GM19193 (cell line): ENCODE measurements at regions not wholly inside any gene's neighbourhood (a gene's known extent, or its start where the extent isn't known, plus 50 kb on each side); places are given as distances from the start of the nearest gene placed in this dataset.

ENCODE experiments used
- POLR2A ChIP-seq: IDR thresholded peaks from 4 replicates; pipeline ENCODE4 v1.6.1; 2011; ENCODE audit not compliant: insufficient read depth, insufficient read length; ENCODE audit errors: extremely low read depth

DNA sequence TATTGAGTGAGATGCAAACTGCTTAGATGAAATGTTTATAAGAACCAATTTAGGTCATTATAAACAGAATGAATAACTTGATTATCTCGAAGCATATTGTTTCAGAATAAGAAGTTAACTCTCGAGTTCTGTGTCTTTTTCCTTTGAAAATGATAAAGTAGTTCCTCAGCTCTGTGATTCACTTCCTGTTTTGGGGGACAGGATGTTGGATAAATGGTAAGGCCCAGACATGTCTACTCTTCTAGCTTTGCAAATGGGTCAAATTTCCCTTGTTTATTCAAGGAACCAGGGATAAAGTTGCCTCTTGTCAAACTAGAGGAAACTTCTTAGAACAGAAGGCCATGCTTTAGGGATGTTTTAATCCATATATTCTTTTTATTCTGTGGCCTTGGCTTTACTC is 246.9 kb downstream of the SOX4 start:
- TF ChIP-seq POLR2A = no peak

DNA sequence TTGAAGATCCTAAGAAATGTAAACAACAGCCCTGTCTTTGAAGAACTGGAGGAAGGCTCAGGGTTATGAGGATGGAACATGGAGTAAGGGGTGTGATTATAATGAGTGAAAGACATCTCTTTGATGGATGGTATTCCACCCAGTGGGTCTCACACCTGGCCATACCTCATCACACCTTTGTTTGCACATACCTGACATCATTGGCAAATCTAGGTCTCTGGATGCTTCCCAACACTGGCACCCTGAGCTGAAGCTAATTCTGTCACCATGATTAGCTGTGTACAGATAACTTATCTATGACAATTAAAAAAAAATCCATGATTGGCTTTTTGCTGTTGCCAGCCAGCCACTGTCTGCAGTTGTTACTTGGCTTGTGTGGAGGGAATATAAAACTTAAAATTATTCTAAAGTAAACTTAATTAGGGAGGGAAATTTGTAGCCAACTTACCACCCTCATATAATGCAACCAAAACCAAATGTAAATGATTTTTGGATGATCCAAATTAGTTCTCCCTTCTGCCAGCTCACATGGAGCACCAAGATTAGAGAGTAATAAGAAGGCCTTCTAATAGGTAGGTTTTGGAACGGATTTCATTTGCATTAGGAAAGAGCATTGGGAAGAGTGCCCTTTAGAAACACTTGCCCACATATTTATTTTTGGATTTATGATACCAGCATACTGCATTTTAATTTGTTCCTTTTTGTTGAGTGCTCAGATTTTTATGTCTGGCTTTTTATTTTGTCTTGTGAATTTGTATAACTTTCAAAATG is 249.5 kb downstream of the SOX4 start:
- no peak for TF ChIP-seq POLR2A

DNA sequence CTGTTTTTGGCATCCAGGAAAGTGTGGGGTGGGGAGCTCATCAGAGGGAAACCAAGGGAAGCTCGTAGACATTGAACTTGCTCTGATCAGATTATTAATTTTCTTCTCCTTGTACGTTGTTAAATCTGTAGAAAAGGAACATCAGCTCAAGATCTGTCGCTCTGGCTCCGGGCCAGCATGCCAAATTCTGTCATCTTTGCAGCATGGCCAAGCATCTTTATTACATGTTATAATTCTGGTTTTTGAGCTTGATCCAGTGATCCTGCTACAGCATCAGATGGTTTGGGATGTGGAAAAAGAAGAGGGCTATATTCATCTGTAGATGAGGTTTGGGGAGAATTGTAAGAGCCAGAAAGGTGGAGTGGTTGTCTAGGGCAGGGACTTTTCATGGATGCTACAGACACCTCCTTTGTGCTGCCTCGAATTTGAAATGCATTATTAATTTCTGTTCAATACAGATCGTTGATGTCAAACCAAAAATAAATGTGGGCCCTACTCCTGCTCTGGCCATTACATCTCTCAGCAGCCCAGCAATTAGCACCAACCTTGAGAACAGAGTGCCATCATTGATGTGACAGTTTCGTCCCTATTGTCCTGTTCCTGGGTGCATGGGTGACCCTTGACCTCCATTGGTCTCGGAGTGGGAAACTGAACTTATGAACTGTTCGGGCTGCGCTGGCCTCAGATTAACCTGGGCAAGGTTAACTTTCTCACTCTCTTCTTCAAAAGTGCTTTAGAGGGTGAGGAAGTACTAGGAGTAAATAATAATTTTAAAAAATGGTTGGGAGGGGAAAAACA is 250.8 kb downstream of the SOX4 start:
- TF ChIP-seq POLR2A = no peak

DNA sequence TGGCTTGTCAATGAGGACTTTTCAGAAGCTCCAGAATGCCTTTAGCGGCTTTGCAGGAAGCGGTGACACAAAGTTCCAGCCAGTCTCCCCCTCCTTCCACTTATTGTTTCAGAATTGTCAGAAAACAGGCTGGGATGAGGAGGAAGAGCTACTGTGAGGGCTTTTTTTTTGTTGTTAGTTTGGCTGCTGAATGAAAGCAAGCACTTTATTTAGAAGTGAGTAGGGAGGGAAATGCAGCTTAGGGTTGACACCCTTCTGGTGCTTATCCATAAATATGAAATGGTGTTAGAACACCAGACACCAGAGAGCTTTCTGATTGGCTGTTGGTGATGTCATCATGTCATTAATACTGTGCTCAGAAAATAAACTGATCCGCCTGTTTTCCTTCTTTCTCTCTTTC is 251.5 kb downstream of the SOX4 start:
- TF ChIP-seq POLR2A = no peak

DNA sequence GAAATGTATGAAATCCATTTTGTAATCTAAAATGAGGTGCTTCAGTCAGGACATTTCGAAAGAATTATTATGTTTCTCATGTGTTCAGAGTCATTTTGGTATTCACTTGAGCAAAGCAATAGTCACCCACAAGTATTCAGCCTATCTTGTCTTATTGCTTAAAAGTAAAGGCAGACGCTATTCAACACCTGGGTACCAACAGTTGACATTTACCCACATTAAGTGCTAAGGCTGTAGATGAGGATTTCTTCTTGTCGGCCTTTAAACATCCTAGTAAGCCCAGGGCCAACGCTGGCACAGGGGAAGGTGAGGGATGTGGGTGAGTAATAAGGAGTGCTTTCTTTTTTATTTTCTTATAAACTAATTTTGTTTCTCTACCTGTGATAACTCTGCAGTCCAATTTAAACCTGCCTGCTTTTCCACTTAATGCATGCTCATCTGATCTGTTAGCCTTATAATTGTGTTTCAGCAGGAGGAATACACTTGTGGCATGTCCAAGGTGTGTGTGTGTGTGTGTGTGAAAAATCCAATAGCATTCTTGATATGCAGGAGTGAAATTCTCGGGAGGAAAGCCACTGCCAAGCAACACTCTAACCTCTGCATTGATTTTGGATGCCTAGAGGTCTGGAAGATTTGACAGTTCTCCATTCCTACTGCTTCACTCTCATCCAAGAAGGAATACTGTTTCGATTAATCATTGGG is 252.0 kb downstream of the SOX4 start:
- TF ChIP-seq POLR2A = no peak

DNA sequence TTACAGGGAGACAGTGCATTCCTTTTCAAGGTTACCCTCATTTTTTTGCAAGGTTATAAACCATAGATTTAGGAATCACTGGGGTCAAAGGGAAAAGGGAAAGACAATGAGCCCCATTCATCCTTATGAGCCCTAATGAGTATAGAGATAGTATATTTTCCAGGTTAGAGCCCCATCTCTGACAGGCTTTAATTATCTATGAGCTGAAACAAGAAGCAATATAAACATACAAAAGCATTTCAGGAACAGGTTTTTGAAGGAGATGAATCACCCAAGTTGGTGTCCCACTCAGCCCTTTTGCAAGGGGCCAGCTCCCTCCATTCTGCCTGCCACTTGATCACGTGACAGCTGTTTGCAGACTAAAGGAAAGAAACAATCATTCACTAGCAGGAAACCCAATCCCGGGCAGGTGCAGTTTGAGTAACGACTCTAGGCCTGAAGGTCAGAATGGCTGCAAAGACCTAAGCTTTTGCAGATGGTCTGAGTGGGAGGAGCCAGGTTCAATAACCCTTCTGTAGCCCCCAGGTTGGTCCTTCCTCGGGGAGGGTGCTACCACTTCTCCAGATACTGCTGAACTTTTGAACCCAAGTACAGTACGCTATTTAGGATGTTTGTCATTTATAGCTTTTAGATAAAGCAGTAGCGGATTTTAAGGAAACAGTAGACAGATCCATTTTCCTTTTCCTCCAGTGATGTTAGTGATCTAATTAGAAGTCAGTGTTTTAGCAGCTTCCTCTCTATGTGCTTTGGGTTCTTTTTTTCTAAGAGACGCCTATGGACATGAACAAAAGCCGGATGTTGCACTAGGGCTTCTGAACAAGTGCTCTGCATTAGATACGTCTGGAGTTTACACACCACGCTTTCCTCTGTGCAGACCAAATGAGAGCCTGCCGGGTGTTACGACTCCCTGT is 253.2 kb downstream of the SOX4 start:
- no peak for TF ChIP-seq POLR2A

DNA sequence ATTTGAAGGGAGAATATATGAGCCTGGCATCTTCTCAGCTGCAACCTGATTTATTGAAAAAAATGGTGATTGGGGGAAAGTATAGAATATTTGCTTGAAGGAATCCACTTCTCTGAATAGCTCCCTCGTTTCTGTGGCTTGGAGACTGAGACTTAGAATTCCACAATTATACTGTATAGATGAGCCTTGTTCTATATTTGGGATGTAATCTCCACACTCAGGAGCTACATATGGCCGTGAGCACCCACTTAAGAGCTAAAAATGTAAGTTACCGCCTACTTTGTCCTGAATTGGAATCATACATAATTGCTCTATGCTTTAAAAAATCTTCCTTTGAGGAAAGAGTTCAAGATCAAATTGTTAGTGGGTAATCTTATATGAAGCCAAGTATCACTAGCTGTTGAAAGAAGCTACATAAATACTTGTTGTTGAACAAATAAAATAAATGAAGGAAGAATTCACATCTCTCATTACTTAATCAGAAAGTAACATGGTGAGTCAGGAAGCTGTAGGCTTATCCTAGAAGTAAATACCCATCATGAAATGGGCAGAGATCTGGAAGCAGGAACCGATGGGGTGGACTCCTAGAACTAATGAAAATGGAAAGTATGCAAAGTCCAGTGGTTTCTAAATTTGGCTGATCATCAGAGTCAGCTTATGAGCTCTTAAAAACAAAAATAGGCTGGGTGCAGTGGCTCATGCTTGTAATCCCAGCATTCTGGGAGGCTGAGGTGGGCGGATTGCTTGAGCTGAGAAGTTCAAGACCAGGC is 254.3 kb downstream of the SOX4 start:
- TF ChIP-seq POLR2A = no peak

DNA sequence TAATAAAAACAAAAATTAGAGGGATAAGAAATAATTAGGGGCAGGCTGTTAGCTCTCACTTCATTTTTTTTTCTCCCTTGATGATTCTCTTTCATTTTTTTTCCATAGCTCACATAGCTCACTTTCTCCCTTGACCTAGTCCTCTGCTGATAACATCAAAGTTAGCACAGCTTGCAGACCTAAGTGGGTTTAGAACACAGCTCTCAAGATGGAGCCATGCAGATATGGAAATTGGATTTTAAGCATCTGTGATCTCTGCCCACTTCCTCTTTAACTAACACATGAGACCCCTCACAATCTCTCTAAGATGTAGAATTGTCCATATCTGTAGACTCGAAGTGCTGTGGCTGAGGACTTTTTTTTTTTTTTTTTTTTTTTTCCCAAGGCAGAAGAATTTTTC is 257.1 kb downstream of the SOX4 start:
- TF ChIP-seq POLR2A = no peak

DNA sequence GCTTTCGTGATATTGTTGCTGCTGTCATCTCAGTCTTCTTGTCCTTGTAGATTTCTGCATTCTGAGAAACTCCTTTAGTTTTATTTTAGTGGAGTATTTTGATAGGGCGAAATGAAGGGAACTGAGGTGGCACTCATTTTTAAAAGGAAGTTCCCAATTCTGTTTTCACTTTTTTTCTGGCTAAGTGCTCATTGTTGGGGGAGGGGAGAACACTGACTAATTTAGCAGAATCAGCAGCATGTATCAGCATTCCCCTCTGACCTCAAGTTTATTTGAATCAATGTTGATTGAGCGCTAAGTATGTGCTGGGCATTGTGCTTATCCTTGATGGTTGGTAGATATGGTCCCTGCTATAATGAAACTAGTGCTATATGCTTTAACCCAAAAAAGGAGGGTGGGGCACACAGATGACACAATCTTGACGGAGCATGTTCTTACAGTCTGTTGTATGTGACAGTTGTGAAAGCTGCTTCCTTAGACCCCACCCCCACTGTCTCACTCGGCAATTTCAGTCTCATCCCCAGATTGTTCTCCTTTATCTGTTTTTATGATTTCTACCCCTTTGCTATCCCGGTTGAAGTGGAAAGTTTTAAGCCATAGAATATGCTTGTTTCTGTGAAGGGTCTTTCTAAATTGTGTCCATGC is 262.4 kb downstream of the SOX4 start:
- TF ChIP-seq POLR2A = no peak

DNA sequence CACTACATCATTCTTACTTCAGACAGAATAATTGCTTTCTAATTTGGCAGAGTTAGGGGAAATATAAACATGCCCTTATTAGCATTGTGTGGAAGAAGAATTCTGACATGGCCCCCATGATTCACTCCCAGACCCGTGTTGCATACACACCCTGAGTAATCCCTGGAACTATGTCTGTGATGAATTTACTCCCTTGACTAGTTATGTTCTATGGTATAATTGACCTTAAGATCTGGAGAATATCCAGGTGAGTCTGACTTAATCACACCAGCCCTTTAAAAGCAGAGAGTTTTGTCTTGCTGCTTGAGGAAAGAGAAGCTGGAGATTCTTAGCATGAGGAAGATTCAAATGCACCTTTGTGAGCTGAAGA is 262.9 kb downstream of the SOX4 start:
- no peak for TF ChIP-seq POLR2A

DNA sequence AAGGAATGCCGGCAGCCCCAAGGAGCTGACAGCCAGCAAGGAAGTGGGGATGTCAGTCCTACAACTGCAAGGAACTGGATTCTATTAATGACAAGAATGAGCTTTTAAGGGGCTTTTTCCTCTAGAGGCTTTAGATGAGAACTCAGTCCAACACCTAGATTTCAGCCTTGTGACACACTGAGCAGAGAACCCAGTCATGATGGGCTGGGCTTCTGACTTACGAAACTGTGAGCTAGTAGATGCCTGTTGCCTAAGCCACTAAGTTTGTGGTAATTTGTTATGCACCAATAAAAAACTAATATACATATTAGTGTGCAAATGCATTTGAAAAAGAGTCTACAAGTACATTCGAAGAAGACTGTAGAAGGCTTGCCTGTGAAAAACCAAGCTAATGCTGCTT is 263.3 kb downstream of the SOX4 start:
- TF ChIP-seq POLR2A = no peak

DNA sequence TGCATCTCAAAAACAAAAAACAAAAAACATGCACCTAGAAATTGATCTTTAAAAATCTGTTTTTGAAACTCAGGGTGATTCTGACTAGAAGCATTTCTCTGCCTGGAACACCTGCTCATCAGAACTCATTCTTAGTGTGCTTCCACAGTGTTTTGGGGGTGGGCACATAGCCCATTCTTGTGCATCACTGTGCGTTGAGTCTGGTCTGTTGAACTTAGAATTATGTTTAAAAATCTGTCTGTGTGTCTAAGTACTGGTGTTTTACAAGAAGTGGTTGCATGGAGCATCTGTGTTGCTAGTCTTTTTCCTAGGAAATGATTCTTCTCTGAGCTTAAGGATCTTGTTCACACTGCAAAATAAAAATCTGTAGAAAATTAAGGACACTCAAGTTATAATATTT is 264.5 kb downstream of the SOX4 start:
- no peak for TF ChIP-seq POLR2A

DNA sequence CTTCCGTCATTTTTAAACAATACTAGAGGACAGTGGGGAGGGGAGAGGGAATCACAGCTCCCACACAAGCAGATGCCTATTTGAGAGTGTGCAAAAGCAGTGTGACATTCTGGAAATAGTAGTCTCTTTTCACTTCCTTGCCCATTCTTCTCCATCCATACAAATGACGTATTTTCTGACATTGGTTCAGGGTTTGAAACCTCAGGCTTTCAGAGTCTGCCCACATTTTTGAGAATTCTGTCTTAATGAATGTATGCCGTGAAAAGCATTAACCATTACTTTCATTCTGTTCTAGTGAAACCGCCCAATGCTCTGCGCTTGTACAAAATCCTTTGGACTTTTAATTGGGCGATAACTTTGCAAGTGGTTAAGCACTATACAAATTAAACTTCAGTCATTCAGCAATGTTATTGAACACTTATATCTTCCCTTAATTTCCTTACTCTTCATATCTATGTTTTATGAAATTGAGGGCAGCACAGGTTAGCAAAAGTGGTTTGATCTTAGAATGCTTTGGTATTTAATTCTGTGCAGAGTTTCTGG is 265.7 kb downstream of the SOX4 start:
- TF ChIP-seq POLR2A = no peak
